GM10248 (cell line): ENCODE measurements at regions not wholly inside any gene's neighbourhood (a gene's known extent, or its start where the extent isn't known, plus 50 kb on each side); places are given as distances from the start of the nearest gene placed in this dataset.

Source experiments
- CTCF ChIA-PET: fragments of 300-600 bp; sonication (Branson Sonifier 250); formaldehyde crosslinking; extraction: SDS; loops from one replicate; lab custom pipeline; 2021; ENCODE audit warnings: antibody characterized with exemption; lab: Yijun Ruan, JAX
- POLR2A ChIA-PET: fragments of 350-650 bp; sonication (Branson Sonifier 250); formaldehyde crosslinking; extraction: SDS; loops from one replicate; lab custom pipeline; 2020; ENCODE audit warnings: antibody characterized with exemption; lab: Yijun Ruan, JAX
- DNase-seq: peaks from one replicate; pipeline ENCODE4 v3.0.0; 2012; ENCODE audit errors: extremely low spot score
- CTCF ChIP-seq: IDR thresholded peaks from 2 replicates; pipeline ENCODE4 v1.5.1; 2012; ENCODE audit warnings: mild to moderate bottlenecking, low read depth; ENCODE audit errors: extremely low read depth, missing control alignments, control extremely low read depth

DNA sequence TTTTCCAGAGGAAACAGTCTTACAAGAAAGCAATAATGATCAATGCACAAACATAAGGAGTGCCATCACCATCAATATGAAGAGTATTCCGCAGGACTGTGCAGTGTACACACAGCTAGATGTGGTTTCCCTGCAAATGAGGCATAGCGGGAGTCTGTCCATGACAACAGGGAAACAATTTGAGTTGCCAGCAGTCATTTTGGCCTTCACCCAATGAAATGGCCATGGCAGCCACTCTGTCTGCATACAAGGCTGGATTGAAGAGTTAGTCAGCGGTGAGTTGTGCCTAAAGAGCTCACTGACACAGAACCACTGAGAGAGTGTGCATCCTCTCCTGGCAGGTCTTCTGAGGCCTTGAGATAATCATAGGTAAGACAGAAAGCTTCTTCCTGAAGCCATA, 303.3 kb downstream of the IPMK start:
- no peak for TF ChIP-seq CTCF
- POLR2A ChIA-PET: no interaction called here
- CTCF ChIA-PET: interaction anchor here (1.4 kb wide), 1 partner anchor 12 kb away, joined by 6 read pairs; no protein-coding TSS in a partner anchor
- DNase-seq: no peak

DNA sequence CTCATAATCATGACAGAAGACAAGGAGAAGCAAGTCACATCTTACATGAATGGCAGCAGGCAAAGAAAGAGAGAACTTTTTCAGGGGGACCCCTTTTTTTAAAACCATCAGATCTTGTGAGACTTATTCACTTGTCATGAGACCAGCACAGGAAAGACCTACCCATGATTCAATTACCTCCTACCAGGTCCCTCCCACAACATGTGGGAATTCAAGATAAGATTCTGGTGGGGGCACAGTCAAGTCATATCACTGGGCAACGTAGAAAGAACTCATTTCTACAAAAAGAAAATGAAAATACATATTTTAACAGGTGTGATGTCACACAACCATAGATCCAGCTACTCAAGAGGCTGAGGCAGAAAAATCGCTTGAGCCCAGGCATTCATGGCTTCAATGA, 304.1 kb downstream of the IPMK start:
- TF ChIP-seq CTCF: no peak
- ChIA-PET POLR2A (no interaction called here), CTCF (interaction anchor here (0.9 kb wide), 1 partner anchor 10 kb away, joined by 3 read pairs; no protein-coding TSS in a partner anchor)
- DNase-seq: no peak

DNA sequence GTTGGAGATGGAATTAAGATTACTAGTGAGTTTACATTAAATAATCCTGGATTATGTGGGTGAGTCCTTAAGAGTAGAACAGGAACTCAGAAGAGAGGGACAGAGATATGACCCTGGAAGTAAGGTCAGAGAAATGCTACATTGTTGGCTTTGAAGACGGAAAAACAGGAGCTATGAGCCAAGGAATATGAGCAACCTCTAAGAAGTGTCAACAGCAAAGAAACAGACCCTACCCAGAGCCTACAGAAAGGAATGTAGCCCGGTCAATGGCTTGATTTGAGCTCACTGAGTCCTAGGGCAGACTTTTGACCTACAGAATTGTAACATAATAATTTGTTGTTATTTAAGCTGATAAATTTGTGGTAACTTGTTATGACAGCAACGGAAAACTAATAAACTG, 304.9 kb downstream of the IPMK start:
- POLR2A ChIA-PET: no interaction called here
- TF ChIP-seq CTCF: no peak
- CTCF ChIA-PET: interaction anchor here (0.9 kb wide), 1 partner anchor 9 kb away, joined by 3 read pairs; no protein-coding TSS in a partner anchor

DNA sequence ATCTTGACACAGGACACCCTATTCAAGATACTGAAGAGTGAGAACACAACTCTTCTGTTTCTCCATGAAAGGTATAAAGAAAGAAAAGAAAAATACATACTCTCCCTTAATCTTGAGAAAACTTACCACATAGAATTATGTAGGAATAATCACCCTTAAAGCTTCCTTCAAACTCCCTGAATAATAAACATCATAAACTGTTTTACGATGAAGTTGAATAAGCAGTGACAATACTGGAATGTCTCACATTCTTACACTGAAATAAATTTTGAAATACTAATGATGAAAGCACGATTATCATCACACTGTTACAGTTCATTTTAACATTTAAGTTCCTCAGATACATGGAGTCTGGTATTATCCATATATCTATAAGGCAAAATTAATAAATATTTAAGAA, 306.2 kb downstream of the IPMK start:
- TF ChIP-seq CTCF: no peak
- no peak for DNase-seq
- ChIA-PET CTCF (interaction anchor here (1.3 to 2.3 kb wide), 2 partner anchors 11 to 21 kb away, joined by 3 to 6 read pairs; no protein-coding TSS in a partner anchor), POLR2A (no interaction called here)

More for the DNA sequence above, 304.9 kb downstream of the IPMK start:
- DNase-seq: no peak

GRCh38 chr10:57960406-57960805, 307.3 kb downstream of the IPMK start:
- no peak for DNase-seq
- ChIA-PET CTCF (interaction anchor here (1.0 to 2.3 kb wide), 3 partner anchors 10 to 22 kb away, joined by 3 to 6 read pairs (median 3); no protein-coding TSS in a partner anchor), POLR2A (no interaction called here)
- TF ChIP-seq CTCF: no peak

DNA sequence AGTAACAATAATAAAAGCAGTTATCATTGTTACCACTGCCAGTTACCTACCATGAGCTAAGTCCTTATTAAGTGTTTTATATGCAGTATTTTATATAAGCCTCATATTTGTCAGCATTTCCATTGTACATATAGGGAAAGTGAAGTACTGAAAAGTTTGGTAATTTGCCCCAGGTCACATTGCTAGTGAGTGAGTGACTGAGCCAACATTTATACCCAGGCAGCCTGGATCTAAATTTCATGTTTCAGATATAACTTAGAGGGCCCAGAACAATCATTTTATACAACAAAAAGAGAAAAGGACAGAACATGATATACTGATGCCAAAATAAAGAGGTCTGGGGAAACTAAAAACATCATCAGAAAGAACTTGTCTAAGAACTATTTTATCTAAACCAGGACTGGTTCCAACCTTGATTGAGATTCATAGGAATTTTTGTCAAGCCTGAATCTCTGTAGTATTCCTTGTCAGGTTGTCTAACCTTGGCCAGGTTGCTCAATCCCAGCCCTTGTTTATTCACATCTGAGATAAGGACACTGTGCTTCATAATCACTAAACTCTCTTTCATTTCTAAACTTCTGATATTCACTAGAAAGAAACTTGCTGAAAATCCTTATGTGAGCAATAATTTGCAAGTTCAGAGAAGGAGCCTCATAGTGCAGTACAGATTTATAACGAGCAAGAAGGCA, 308.2 kb downstream of the IPMK start:
- ChIA-PET CTCF (interaction anchor here (1.0 to 1.4 kb wide), 2 partner anchors 12 to 19 kb away, joined by 3 read pairs; no protein-coding TSS in a partner anchor), POLR2A (no interaction called here)
- no peak for DNase-seq
- TF ChIP-seq CTCF: no peak
